GM21515 (cell line): ENCODE measurements at regions not wholly inside any gene's neighbourhood (a gene's known extent, or its start where the extent isn't known, plus 50 kb on each side); places are given as distances from the start of the nearest gene placed in this dataset.
"Not testable (repeated sequence)": the region's sequence is repeated elsewhere in the genome, so short reads cannot be mapped to it uniquely, and the experiment has no call there.

Source experiments
- ATAC-seq: cut with Tn5 transposase; IDR thresholded peaks from one replicate; pipeline ENCODE4 v1.9.1; 2021; ENCODE audit not compliant: unreplicated experiment

GRCh38 chr1:199089393-199090122, 450.7 kb downstream of the PTPRC start:
- ATAC-seq = peak; percentile 91

DNA sequence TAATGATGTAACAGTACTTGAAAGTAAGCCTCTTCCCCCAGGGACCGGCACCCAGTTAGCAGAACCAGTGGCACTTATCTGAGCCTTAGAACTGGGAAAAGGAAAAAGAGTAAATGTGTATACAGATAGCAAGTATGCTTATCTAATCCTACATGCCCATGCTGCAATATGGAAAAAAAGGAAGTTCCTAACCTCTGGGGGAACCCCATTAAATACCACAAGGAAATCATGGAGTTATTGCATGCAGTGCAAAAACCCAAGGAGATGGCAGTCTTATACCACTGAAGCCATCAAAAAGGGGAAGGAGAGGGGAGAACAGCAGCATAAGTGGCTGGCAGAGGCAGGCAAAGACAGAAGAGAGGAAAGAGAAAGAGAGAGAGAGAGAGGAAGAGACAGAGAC, 456.8 kb downstream of the PTPRC start:
- ATAC-seq = not testable (repeated sequence)

DNA sequence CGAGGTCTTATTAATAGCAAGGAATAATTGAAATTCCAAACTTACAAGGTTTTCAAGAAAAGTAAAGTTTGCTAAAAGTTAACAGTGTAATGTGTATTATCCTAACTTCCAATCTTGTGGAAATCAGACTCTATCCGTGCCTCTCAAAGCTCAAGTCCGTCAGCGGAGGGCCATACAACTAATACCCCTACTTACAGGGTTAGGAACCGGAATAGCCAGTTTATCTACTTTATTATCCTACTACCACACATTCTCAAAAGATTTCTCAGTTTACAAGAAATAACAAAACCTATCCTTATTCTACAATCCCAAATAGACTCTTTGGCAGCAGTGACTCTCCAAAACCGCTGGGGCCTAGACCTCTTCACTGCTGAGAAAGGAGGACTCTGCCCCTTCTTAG, 457.8 kb downstream of the PTPRC start:
- ATAC-seq = no peak

- no peak for ATAC-seq
Measured at GRCh38 chr1:199098468-199098867, 459.6 kb downstream of the PTPRC start.

- ATAC-seq = no peak
Measured at GRCh38 chr1:199101139-199101538, 462.3 kb downstream of the PTPRC start.

DNA sequence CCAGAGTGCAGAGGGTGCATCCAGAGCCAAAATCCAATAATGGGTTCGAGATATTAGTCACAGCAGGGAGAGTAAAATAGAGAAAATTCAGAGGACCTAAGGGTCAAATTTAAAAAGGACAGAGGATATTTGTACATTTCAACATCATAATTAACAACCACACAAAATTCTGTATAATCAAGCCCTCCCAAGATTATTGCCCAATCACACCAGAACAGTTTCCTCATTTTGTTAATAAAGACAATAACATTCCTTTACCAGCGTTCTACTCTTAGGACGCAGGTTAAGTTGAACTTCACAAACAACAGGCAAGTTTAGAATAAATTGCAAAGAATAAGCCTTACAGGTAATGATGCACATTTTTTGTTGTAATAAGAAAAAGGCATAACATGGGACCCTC, 462.8 kb downstream of the PTPRC start:
- ATAC-seq = no peak

- ATAC-seq = no peak
Measured at GRCh38 chr1:199102239-199102638, 463.4 kb downstream of the PTPRC start.

DNA sequence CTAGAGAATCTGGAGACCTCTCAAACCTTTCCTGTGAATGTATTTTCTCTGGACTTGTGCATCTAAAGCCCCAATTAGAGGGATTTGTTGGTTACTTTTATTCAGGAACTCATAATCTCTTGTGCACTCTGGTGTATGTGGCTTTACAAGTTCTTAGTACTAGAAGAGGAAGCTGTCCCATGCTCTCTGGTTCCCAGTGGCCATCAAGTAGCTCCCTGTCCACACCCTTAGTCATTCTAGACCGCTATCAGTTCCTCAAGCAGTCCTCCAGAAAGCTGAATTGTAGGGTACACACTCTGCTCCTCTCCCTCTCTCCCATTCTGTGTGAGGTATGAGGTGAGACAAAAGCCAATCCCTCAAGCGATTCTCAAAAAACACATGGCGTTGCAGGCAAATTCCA, 470.3 kb downstream of the PTPRC start:
- no peak for ATAC-seq

DNA sequence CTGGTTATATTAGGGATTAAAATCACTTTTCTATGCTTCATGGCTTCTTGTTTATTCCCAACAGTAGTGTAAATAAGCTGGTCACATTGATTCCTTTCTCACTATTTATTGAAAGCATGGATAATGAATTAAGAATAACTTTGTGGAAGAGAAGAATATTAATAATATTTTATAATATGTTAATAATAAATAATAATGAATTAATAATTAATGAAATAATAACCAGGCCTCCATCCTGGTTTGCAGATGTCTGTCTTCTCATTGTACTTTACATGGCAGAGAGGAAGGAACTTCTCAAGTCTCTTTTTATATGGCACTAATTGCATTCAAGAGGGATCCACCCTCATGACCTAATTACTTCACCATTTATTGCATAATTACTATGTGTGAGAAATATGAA, 473.5 kb downstream of the PTPRC start:
- ATAC-seq = no peak

GRCh38 chr1:199113265-199113869, 474.5 kb downstream of the PTPRC start:
- peak; percentile 72 for ATAC-seq

- no peak for ATAC-seq
Measured at GRCh38 chr1:199116488-199116887, 477.6 kb downstream of the PTPRC start.

DNA sequence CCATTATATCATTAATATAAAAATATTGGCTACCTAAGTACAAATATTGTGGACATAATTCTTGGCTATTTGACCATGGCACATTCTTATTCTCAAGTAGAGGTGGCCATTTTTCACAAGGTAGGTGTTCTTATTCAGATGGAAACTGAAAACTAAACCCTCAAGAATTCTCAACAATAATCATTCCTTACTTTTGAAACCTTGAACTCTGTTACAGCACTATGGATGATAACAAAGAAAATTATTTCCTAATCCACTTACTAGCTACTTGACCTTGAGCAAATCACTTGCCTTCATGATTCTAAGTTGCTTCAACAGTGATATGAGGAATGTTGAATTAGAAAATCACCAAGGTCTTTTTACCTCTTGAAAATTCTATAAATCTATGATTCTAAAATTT, 482.2 kb downstream of the PTPRC start:
- no peak for ATAC-seq

- no peak for ATAC-seq
Measured at GRCh38 chr1:199122085-199122484, 483.2 kb downstream of the PTPRC start.

GRCh38 chr1:199122532-199123311, 483.9 kb downstream of the PTPRC start:
- ATAC-seq = no peak

DNA sequence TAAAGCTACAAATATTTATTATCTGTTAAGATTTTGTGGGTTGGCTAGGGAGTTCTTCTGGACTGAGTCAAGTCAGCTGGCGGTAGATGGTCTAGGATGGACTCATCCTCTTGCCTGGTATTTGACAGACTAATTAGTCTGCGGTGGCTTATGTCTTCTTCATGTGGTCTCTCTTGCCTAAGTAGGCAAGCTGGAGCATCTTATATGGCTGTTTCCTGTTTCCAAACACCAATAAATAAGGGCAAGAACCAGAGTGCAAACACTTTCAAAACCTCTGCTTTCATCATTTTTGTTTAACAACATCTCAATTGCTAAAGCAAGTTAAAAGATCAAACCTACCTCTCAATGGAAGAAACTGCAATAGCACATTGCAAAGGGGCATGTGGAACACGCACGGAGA, 484.8 kb downstream of the PTPRC start:
- ATAC-seq = no peak

GRCh38 chr1:199124351-199124750, 485.5 kb downstream of the PTPRC start:
- no peak for ATAC-seq

DNA sequence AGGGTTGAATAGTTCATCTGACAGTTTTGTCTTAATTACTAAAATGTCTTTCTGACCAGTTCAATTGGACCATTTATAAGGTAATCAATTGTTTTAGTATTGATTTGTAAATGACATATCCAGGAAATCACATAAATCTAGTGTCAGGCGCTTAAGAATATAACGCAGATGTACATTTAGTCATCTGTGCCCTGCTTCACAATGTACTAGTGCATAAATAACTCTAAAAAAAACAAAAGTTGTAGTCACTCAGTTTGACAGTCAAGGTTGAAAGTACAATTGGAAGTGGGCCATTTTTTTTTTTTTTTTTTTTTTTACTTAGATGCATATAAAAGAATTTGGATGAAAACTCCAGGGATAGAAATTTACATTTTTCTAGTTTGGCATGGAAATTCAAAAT, 490.4 kb downstream of the PTPRC start:
- ATAC-seq = no peak

DNA sequence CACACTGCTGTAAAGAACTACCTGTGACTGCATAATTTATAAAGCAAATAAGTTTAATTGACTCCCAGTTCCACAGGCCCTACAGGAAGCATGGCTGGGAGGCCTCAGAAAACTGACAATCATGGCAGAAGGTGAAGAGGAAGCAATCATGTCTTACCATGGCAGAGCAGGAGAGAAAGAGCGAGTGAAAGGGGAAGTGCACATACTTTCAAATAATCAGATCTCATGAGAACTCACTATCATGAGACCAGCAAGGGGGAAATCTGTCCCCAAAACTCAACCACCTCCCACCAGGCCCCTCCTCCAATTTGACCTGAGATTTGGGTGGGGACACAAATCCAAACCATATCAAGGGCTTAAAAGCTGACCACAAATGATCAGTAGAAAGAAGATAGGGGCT, 493.2 kb downstream of the PTPRC start:
- ATAC-seq = no peak

GRCh38 chr1:199135901-199136300, 497.1 kb downstream of the PTPRC start:
- ATAC-seq = no peak

- no peak for ATAC-seq
Measured at GRCh38 chr1:199138061-199138460, 499.2 kb downstream of the PTPRC start.

DNA sequence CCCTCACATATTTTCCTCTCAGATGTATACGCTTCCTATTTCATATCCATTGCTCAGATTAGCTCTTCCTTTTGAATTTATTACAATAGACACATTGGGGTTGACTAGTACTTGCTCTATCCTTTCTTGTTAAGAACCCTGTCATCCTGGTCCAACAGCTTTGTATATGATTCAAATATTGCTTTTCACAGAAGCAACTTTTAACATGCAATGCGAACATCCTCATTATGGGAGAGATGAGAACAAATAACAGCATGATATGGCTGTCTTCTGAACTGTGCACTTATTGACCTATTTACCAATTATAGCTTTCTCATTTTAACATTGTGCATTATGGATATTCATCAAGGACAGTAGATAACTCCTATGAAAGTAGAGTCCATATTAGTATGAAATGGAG, 510.8 kb downstream of the PTPRC start:
- no peak for ATAC-seq

DNA sequence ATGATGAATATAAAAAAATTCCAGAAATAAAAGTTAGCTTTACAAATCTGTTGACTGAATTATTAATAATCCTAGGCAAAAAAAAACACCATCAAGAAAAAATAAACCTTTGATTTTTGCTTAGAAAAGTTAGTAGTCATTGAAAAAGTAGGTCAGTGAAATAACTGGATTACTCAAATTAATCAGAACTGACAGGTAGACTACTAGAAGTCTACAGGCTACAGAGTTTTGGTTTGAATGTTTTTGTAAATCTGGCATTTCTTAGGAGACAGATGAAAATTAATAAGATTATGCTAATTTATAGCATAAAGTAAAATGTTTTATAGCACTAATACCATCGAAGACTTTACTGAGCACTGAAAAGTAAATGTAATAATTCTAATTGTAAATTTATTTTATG, 511.9 kb downstream of the PTPRC start:
- ATAC-seq = no peak
